Chondrocyte (in vitro differentiated cells): ENCODE measurements at regions not wholly inside any gene's neighbourhood (a gene's known extent, or its start where the extent isn't known, plus 50 kb on each side); places are given as distances from the start of the nearest gene placed in this dataset.
"Not testable (repeated sequence)": the region's sequence is repeated elsewhere in the genome, so short reads cannot be mapped to it uniquely, and the experiment has no call there.

Source experiments
- DNase-seq: peaks from one replicate; pipeline ENCODE4 v3.0.0; 2021; ENCODE audit warnings: mixed read lengths, low spot score
- H3K27ac Mint-ChIP-seq: one replicate; pipeline ENCODE4 v1.8.0; 2021; ENCODE audit warnings: mild to moderate bottlenecking, moderate library complexity, mixed read lengths; ENCODE audit not compliant: unreplicated experiment
- H3K27me3 Mint-ChIP-seq: 2 replicates; pipeline ENCODE4 v1.8.0; 2021; ENCODE audit warnings: low read depth, mixed read lengths
- H3K36me3 Mint-ChIP-seq: 2 replicates; pipeline ENCODE4 v1.8.0; 2021; ENCODE audit warnings: low read depth, mixed read lengths
- H3K4me1 Mint-ChIP-seq: 2 replicates; pipeline ENCODE4 v1.8.0; 2021; ENCODE audit warnings: low read depth, mild to moderate bottlenecking, mixed read lengths
- H3K4me3 Mint-ChIP-seq: one replicate; pipeline ENCODE4 v1.8.0; 2021; ENCODE audit warnings: mild to moderate bottlenecking, moderate library complexity, mixed read lengths; ENCODE audit not compliant: unreplicated experiment
- H3K9me3 Mint-ChIP-seq: 2 replicates; pipeline ENCODE4 v1.8.0; 2021; ENCODE audit warnings: low read depth, mixed read lengths
- CTCF ChIP-seq: fragments of 200-600 bp; sonication (generic); IDR thresholded peaks from 2 replicates; pipeline ENCODE4 v1.5.0; 2021; ENCODE audit warnings: antibody characterized with exemption, mild to moderate bottlenecking, moderate library complexity

GRCh38 chr22:11628651-11629511 lies 3899.1 kb upstream of the OR11H1 start:
- no peak overlapping the region for H3K4me3 Mint-ChIP-seq
- H3K27me3 Mint-ChIP-seq, result no peaks in the 10 kb centered on the region
- H3K36me3 Mint-ChIP-seq, result peaks cover 2% of the 10 kb centered on the region
- TF ChIP-seq CTCF, result no peak
- H3K27ac Mint-ChIP-seq, result no peak overlapping the region
- peaks cover 39% of the 10 kb centered on the region for H3K9me3 Mint-ChIP-seq
- DNase-seq, result no peak
- H3K4me1 Mint-ChIP-seq, result no peaks in the 10 kb centered on the region

- Mint-ChIP-seq H3K4me3 (no peak overlapping the region), H3K27ac (no peak overlapping the region), H3K4me1 (no peaks in the 10 kb centered on the region), H3K27me3 (no peaks in the 10 kb centered on the region), H3K36me3 (peaks cover 2% of the 10 kb centered on the region), H3K9me3 (peaks cover 30% of the 10 kb centered on the region)
- no peak for DNase-seq
- TF ChIP-seq CTCF, result no peak
Observed at GRCh38 chr22:11629661-11630385, 3898.2 kb upstream of the OR11H1 start.

DNA sequence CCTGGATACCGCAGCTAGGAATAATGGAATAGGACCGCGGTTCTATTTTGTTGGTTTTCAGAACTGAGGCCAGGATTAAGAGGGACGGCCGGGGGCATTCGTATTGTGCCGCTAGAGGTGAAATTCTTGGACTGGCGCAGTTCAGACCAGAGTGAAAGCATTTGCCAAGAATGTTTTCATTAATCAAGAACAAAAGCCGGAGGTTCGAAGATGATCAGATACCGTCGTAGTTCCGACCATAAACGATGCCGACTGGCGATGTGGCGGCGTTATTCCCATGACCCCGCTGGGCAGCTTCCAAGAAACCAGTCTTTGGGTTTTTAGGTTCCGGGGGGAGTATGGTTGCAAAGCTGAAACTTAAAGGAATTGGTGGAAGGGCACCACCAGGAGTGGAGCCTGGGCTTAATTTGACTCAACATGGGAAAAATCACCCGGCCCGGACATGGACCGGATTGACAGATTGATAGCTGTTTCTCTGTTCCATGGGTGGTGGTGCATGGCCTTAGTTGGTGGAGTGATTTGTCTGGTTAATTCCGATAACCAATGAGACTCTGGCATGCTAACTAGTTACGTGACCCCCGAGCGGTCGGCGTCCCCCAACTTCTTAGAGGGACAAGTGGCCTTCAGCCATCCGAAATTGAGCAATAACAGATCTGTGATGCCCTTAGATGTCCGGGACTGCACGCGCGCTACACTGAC lies 3897.5 kb upstream of the OR11H1 start:
- H3K27ac Mint-ChIP-seq, H3K27me3 Mint-ChIP-seq, H3K4me1 Mint-ChIP-seq, DNase-seq, H3K36me3 Mint-ChIP-seq, H3K4me3 Mint-ChIP-seq: not testable (repeated sequence)
- peaks cover 24% of the 10 kb centered on the region for H3K9me3 Mint-ChIP-seq
